GM12891 (cell line): ENCODE measurements at regions not wholly inside any gene's neighbourhood (a gene's known extent, or its start where the extent isn't known, plus 50 kb on each side); places are given as distances from the start of the nearest gene placed in this dataset.

Experiments
- DNase-seq: peaks from one replicate; pipeline ENCODE4 v3.0.0; 2011; ENCODE audit warnings: low spot score; ENCODE audit not compliant: insufficient read length
- FAIRE-seq: peaks from 2 replicates; lab custom pipeline; 2011; peaks lifted over from hg19 to GRCh38; lab: Jason Lieb, UNC
- PAX5 ChIP-seq: IDR thresholded peaks from 2 replicates; pipeline ENCODE4 v1.6.1; 2011; ENCODE audit warnings: low read length, moderate library complexity, mild to moderate bottlenecking; ENCODE audit not compliant: insufficient read depth, severe bottlenecking
- POLR2A ChIP-seq: IDR thresholded peaks from 2 replicates; pipeline ENCODE4 v1.6.1; 2011; ENCODE audit warnings: low read depth, low read length, control low read depth
- POLR2AphosphoS5 ChIP-seq: IDR thresholded peaks from 2 replicates; pipeline ENCODE4 v1.6.1; 2011; ENCODE audit warnings: low read depth, low read length, control low read depth
- POU2F2 ChIP-seq: IDR thresholded peaks from 2 replicates; pipeline ENCODE4 v1.6.1; 2011; ENCODE audit warnings: low read depth, mild to moderate bottlenecking, control low read depth, low read length, moderate library complexity
- SPI1 ChIP-seq: IDR thresholded peaks from 2 replicates; pipeline ENCODE4 v1.6.1; 2011; ENCODE audit warnings: low read depth, low read length, control low read depth
- TAF1 ChIP-seq: IDR thresholded peaks from 2 replicates; pipeline ENCODE4 v1.6.1; 2011; ENCODE audit warnings: low read depth, low read length, control low read depth

DNA sequence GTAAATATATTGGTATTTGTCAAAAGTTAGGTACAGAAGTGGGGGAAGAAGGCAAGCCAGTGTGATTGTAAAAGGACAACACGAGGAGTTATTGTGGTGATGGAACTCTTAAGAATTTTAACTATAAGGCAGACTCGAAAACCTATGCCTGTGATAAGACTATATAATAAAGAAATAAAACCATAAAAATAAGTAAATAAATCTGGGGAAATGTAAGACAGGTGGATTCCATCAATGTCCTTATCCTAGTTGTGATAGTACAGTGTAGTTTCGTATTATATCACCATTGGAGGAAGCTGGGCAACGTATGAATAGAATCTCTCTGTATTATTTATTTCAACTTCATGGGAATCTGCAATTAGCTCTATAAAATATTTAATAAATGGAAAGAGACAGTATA is 395.7 kb downstream of the CDC14C start:
- TF ChIP-seq TAF1 (no peak), POLR2A (no peak), POLR2AphosphoS5 (no peak), PAX5 (no peak), SPI1 (no peak), POU2F2 (no peak)
- FAIRE-seq (no peak), DNase-seq (no peak)

DNA sequence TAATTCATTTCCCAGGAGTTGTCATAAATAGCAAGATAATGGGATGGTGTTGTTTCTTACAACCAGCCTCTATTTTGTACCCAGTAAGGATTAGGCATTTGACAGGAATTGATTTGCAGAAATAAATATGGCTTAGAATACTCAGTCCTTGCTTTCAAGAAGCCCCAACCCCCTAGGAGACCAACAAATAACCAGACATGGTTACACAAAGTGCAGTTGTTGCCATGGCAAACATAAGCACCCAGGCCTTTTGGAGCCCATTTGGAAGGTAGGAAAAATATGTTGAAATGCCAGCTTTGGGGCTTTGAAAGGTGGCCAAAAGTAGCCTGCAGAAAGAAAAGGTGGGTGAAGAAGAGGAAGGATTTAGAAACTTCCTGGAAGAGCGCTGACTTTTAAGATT is 397.5 kb downstream of the CDC14C start:
- FAIRE-seq (no peak), DNase-seq (no peak)
- TF ChIP-seq SPI1 (no peak), POLR2AphosphoS5 (no peak), TAF1 (no peak), PAX5 (no peak), POLR2A (no peak), POU2F2 (no peak)

DNA sequence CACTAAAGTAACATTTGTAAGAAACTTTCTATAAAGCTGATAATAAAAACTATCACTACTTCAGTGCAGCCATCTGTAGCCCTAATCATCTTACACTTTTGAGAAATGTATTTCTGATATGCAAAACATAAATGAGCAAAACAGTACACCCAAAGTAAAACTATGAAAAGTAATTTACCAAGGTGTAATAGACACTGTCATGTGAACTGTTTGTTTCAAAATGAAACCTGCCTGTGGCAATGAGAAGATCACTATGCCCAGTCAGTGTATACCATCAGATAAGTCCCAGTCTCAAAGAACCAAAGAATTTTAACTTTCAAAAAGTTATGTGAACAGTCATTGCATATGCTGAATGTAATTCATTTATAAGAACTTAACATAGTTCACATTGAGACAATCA is 398.1 kb downstream of the CDC14C start:
- DNase-seq (no peak), FAIRE-seq (no peak)
- TF ChIP-seq POLR2A = no peak
- no peak for TF ChIP-seq POLR2AphosphoS5
- TF ChIP-seq PAX5 = no peak
- TF ChIP-seq POU2F2 = no peak
- TF ChIP-seq SPI1 = no peak
- TF ChIP-seq TAF1 = no peak

DNA sequence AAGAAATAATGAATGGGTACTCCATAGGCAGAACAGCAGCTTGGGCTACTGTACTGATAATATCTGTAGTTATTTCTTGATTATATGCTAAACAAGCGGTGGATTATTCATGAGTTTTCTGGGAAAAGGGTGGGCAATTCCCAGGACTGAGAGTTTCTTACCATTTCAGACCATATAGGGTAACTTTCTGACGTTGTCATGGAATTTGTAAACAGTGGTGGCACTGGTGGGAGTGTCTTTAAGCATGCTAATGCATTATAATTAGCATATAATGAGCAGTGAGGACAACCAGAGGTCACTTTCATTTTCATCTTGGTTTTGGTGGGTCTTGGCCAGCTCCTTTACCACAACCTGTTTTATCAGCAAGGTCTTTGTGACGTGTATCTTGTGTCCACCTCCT is 399.7 kb downstream of the CDC14C start:
- DNase-seq = no peak
- no peak for FAIRE-seq
- TF ChIP-seq POLR2A = no peak
- TF ChIP-seq POU2F2 = no peak
- TF ChIP-seq SPI1 = no peak

DNA sequence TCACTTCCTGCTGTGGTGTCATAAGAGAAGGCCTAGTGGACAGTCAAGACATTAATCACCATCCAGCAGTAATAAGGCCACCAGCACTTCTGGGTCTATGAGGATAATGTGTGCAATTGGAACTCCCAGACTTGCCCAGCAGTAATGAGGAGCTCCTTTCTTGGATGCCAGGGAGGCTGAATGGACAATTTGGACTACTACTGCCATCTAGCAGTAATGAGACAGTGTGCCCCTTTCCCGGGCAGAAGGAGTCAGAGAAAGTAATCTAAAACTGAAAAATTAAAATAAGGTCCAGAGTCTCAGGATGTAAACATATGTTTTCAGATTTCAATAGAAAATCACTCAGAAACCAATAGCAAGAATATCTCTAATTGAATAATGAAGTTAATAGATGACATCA is 400.4 kb downstream of the CDC14C start:
- FAIRE-seq (no peak), DNase-seq (no peak)
- TF ChIP-seq POLR2A (no peak), SPI1 (no peak), POU2F2 (no peak), TAF1 (no peak), PAX5 (no peak), POLR2AphosphoS5 (no peak)

DNA sequence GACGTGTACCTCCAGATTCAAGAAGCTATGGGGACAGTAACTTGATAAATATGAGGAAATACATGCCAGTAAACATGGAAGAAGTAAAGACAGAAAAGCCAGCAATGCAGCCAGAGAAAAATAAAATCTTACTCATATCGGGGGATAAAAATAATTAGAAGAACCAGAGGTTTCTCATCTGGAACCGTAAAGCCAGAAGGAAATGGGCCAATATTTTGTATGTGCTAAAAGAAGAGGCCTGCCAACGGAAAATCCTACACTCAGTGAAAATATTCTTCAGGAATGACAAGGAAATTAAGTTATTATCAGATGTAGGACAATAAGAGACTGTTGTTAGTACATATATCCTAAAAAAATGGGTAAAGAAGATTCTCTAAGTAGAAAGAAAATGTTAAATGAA is 401.2 kb downstream of the CDC14C start:
- no peak for FAIRE-seq
- DNase-seq = no peak
- no peak for TF ChIP-seq SPI1
- TF ChIP-seq TAF1 = no peak
- no peak for TF ChIP-seq PAX5
- no peak for TF ChIP-seq POLR2A
- TF ChIP-seq POLR2AphosphoS5 = no peak
- TF ChIP-seq POU2F2 = no peak

DNA sequence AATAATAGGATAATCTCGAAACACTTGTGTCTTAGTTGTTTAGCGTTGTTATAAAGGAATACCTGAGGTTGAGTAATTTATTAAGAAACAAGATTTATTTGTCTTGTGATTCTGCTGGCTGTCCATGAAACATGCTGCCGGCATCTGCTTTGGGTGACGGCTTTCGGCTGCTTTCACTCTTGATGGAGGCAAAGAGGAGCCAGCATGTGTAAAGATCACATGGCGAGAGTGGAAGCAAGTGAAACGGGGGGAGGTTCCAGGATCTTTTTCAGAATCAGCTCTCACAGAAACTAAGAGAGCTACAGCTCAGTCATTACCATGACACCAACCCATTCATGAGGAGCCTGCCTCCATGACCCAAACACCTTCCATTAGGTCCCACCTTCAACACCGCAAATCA is 402.8 kb downstream of the CDC14C start:
- no peak for FAIRE-seq
- no peak for TF ChIP-seq POLR2A
- no peak for TF ChIP-seq POU2F2
- no peak for TF ChIP-seq POLR2AphosphoS5
- TF ChIP-seq TAF1 = no peak
- no peak for TF ChIP-seq SPI1
- TF ChIP-seq PAX5 = no peak

DNA sequence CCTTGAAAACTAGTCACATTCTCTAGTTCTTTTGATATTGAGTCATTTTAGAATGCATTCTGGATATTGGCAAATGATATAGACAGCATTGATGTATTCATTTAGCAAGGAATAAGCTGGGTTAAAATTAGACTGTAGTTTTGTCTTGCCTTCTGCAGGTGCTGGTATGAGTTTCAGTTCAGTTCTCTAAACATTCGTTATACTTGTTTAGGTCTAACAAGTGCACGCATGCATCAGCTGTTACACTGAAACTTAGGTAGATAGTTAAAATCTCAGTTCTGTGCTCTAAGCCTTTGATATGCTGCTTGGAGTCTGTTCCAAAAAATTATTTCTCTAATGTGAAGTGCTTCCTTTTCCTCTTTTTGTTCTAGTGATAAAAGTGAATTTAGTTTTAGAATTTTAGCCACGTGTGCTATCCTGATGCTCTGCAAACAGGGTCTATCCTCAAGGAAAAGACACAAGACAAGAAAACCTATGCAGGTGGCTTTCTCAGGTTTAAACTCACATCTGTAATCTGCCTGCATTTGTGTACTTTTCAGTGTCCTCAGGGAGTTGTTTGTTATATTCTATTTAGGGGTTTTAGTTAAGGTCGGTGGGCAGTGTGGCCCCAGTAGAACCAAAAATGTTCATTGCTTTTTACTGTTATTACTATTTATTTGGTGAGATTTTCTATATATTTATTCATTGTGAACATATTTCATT is 409.0 kb downstream of the CDC14C start:
- DNase-seq = no peak
- TF ChIP-seq POLR2A = no peak
- no peak for TF ChIP-seq PAX5
- TF ChIP-seq TAF1 = no peak
- TF ChIP-seq POLR2AphosphoS5 = no peak
- no peak for TF ChIP-seq POU2F2
- no peak for TF ChIP-seq SPI1
- FAIRE-seq = no peak

More for the DNA sequence above, 402.8 kb downstream of the CDC14C start:
- DNase-seq = no peak

DNA sequence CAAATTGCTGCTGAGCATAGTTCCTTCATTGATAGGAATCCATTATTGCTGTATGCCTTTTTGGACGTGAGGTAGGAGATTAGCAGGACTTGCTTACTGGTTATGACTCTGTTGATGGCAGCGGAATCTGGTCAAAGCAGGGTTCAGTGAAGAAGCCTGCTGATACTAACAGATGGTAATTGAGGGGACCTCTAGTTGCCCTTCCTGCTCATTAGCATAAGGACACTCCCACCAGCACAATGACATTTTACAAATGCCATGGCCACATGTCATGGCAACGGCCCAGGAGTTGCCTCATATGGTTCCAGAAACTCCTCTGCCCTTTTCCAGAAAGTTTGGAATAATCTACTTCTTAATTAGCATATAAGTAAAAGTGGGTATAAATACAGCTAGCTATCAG is 417.5 kb downstream of the CDC14C start:
- no peak for TF ChIP-seq SPI1
- TF ChIP-seq POU2F2 = no peak
- no peak for TF ChIP-seq TAF1
- TF ChIP-seq PAX5 = no peak
- TF ChIP-seq POLR2AphosphoS5 = no peak
- TF ChIP-seq POLR2A = no peak
- FAIRE-seq (no peak), DNase-seq (no peak)
